ENCODE measurements at regions not wholly inside any gene's neighbourhood (a gene's known extent, or its start where the extent isn't known, plus 50 kb on each side); places are given as distances from the start of the nearest gene placed in this dataset.

DNA sequence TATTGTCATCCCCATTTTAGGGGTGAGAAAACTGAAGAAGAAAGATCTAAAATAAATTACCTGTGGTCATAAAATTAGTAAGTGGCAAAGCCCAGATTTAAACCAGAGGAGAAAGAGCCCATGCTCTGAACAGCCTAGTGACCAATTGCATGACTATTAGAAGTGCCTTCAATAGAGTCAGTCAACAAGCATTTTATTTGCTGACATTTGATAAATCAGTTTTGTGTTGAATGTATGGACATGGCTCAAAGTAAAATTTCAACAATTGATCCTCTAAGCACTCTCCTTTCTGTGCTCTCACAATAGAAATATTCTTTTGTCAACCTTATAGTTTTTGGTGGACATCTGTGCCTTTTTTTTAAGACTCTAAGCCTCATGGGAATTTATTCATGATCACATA is 572.9 kb upstream of the SOX9 start:
- no peak overlapping the region for H3K4me3 ChIP-seq (ENCODE audit: extremely low read depth in 1 of 4, insufficient read depth in 2 of 4, low read depth in 3 of 4, low read length in 4 of 4)
- no peak overlapping the region for H4K91ac ChIP-seq (replicated peaks; ENCODE audit: insufficient read length, low read length)
- no peaks in the 10 kb centered on the region for H3K23me2 ChIP-seq (ENCODE audit: low read depth, low read length)
- H3K4ac ChIP-seq (replicated peaks; ENCODE audit: insufficient read length, low read depth, low read length), result no peak overlapping the region
- no peak for TF ChIP-seq CEBPB (IDR thresholded peaks at IDR 0.05; ENCODE audit: low read depth, low read length)
- TF ChIP-seq ASH2L (IDR thresholded peaks at IDR 0.05; ENCODE audit: low read length), result no peak
- TF ChIP-seq TAF1 (IDR thresholded peaks at IDR 0.05; ENCODE audit: low read depth, low read length), result no peak
- TF ChIP-seq, protein P1, sequence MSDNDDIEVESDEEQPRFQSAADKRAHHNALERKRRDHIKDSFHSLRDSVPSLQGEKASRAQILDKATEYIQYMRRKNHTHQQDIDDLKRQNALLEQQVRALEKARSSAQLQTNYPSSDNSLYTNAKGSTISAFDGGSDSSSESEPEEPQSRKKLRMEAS (IDR thresholded peaks at IDR 0.05), result no peak
- TF ChIP-seq SIN3A (conservative IDR thresholded peaks at IDR 0.05 in 1 of 2, IDR thresholded peaks at IDR 0.05 in 1 of 2; ENCODE audit: low read depth in 1 of 2, low read length in 2 of 2), result no peak
- H2AFZ ChIP-seq (ENCODE audit: low read length), result no peak overlapping the region
- no peaks in the 10 kb centered on the region for H3K36me3 ChIP-seq (ENCODE audit: control insufficient read depth in 2 of 4, insufficient read depth in 4 of 4, low read length in 3 of 4)
- H3K4me2 ChIP-seq (ENCODE audit: insufficient read depth in 1 of 2, low read depth in 2 of 2, low read length in 2 of 2), result no peak overlapping the region
- DNase-seq (ENCODE audit: low read depth in 1 of 2, low spot score in 2 of 2) (no peak), FAIRE-seq (no peak)
- no peak overlapping the region for H2AK5ac ChIP-seq (ENCODE audit: low read depth, low read length)
- CTCF ChIA-PET (ENCODE audit: partially characterized antibody), result no interaction called here
- H3K56ac ChIP-seq (replicated peaks; ENCODE audit: insufficient read length, low read depth, low read length), result no peak overlapping the region
- H3K27me3 ChIP-seq (replicated peaks in 1 of 4; ENCODE audit: control insufficient read depth in 3 of 4, extremely low read depth in 1 of 4, insufficient read depth in 3 of 4, low read length in 3 of 4), result no peaks in the 10 kb centered on the region
- no peak overlapping the region for H3K9ac ChIP-seq (replicated peaks in 1 of 4; ENCODE audit: extremely low read depth in 1 of 4, low read depth in 3 of 4, low read length in 3 of 4)
- H3K18ac ChIP-seq (ENCODE audit: extremely low read depth, low read length), result no peak overlapping the region
- H3K79me1 ChIP-seq (ENCODE audit: low read depth, low read length), result no peaks in the 10 kb centered on the region
- H4K5ac ChIP-seq (ENCODE audit: insufficient read length, low read depth, low read length), result no peak overlapping the region
- H3K27ac ChIP-seq (ENCODE audit: low read depth, low read length), result no peak overlapping the region
- H3K14ac ChIP-seq (ENCODE audit: insufficient read length), result no peak overlapping the region
- no peak overlapping the region for H2BK12ac ChIP-seq (ENCODE audit: low read depth, low read length)
- no peaks in the 10 kb centered on the region for H4K20me1 ChIP-seq (replicated peaks in 1 of 2; ENCODE audit: control insufficient read depth in 1 of 2, insufficient read depth in 2 of 2, low read length in 2 of 2)
- no peak overlapping the region for H2BK120ac ChIP-seq (replicated peaks; ENCODE audit: low read depth, low read length)
- POLR2A ChIA-PET (ENCODE audit: partially characterized antibody), result no interaction called here
- H2BK5ac ChIP-seq (ENCODE audit: low read depth, low read length), result no peak overlapping the region
- no peak overlapping the region for H4K8ac ChIP-seq (ENCODE audit: extremely low read depth, insufficient read depth, low read length)
- no peaks in the 10 kb centered on the region for H3K4me1 ChIP-seq (replicated peaks in 1 of 4; ENCODE audit: control insufficient read depth in 3 of 4, insufficient read depth in 4 of 4, low read length in 3 of 4)
- no peak overlapping the region for H2BK20ac ChIP-seq (ENCODE audit: low read length)
- no peak overlapping the region for H3K23ac ChIP-seq (ENCODE audit: insufficient read length)
- no peaks in the 10 kb centered on the region for H3K79me2 ChIP-seq (ENCODE audit: control insufficient read depth in 1 of 2, insufficient read depth in 2 of 2, low read length in 2 of 2)
- no peaks in the 10 kb centered on the region for H3K9me3 ChIP-seq (ENCODE audit: insufficient read depth in 2 of 2, low read depth in 1 of 2, low read length in 1 of 2)
- no peak overlapping the region for H2BK15ac ChIP-seq (ENCODE audit: low read length)
